Dendritic cell treated with granulocyte-macrophage colony-stimulating factor and Interleukin-4, amounts not matched to agents 40 ng/mL and 50 ng/mL, for 4 days (primary cell): ENCODE measurements at regions not wholly inside any gene's neighbourhood (a gene's known extent, or its start where the extent isn't known, plus 50 kb on each side); places are given as distances from the start of the nearest gene placed in this dataset.

Source experiments
- H3K27ac Mint-ChIP-seq: one replicate; pipeline ENCODE4 v1.8.0; 2022; ENCODE audit warnings: mild to moderate bottlenecking, mixed read lengths
- H3K27me3 Mint-ChIP-seq: one replicate; pipeline ENCODE4 v1.8.0; 2022; ENCODE audit warnings: mild to moderate bottlenecking, mixed read lengths
- H3K36me3 Mint-ChIP-seq: one replicate; pipeline ENCODE4 v1.8.0; 2022; ENCODE audit warnings: low read depth, mixed read lengths
- H3K4me1 Mint-ChIP-seq: one replicate; pipeline ENCODE4 v1.8.0; 2022; ENCODE audit warnings: low read depth, mixed read lengths
- H3K4me3 Mint-ChIP-seq: one replicate; pipeline ENCODE4 v1.8.0; 2022; ENCODE audit warnings: mild to moderate bottlenecking, moderate library complexity, mixed read lengths
- H3K9me3 Mint-ChIP-seq: one replicate; pipeline ENCODE4 v1.8.0; 2022; ENCODE audit warnings: mixed read lengths
- intact Hi-C: fragments of 100-400 bp; cut with micrococcal nuclease; formaldehyde crosslinking; loops from one replicate; pipeline ENCODE4 v1.15.0; 2022

GRCh38 chr13:111945086-111945485 is 121.9 kb upstream of the SOX1 start:
- no peaks in the 10 kb centered on the region for H3K36me3 Mint-ChIP-seq
- H3K27ac Mint-ChIP-seq, result no peak overlapping the region
- H3K27me3 Mint-ChIP-seq, result no peaks in the 10 kb centered on the region
- H3K4me1 Mint-ChIP-seq, result no peaks in the 10 kb centered on the region
- intact Hi-C loops, result no loop called here
- H3K4me3 Mint-ChIP-seq, result no peak overlapping the region
- peaks cover 8% of the 10 kb centered on the region for H3K9me3 Mint-ChIP-seq

GRCh38 chr13:111946214-111946613 is 120.7 kb upstream of the SOX1 start:
- intact Hi-C loops, result no loop called here
- no peak overlapping the region for H3K27ac Mint-ChIP-seq
- H3K4me1 Mint-ChIP-seq, result no peaks in the 10 kb centered on the region
- H3K27me3 Mint-ChIP-seq, result no peaks in the 10 kb centered on the region
- no peaks in the 10 kb centered on the region for H3K36me3 Mint-ChIP-seq
- H3K9me3 Mint-ChIP-seq, result peaks cover 18% of the 10 kb centered on the region
- no peak overlapping the region for H3K4me3 Mint-ChIP-seq

- Mint-ChIP-seq H3K4me3 (no peak overlapping the region), H3K4me1 (no peaks in the 10 kb centered on the region), H3K9me3 (peaks cover 28% of the 10 kb centered on the region), H3K27ac (no peak overlapping the region), H3K27me3 (no peaks in the 10 kb centered on the region), H3K36me3 (no peaks in the 10 kb centered on the region)
- intact Hi-C loops, result no loop called here
These were observed 119.7 kb upstream of the SOX1 start for GRCh38 chr13:111947026-111947810.

- Mint-ChIP-seq H3K27ac (no peak overlapping the region), H3K4me3 (no peak overlapping the region), H3K4me1 (no peaks in the 10 kb centered on the region), H3K9me3 (peaks cover 34% of the 10 kb centered on the region), H3K27me3 (no peaks in the 10 kb centered on the region), H3K36me3 (no peaks in the 10 kb centered on the region)
- intact Hi-C loops, result no loop called here
These were observed 119.1 kb upstream of the SOX1 start for GRCh38 chr13:111947876-111948275.

- H3K4me1 Mint-ChIP-seq, result no peaks in the 10 kb centered on the region
- peaks cover 38% of the 10 kb centered on the region for H3K9me3 Mint-ChIP-seq
- intact Hi-C loops, result no loop called here
- no peak overlapping the region for H3K4me3 Mint-ChIP-seq
- no peak overlapping the region for H3K27ac Mint-ChIP-seq
- no peaks in the 10 kb centered on the region for H3K27me3 Mint-ChIP-seq
- H3K36me3 Mint-ChIP-seq, result no peaks in the 10 kb centered on the region
These were observed 118.7 kb upstream of the SOX1 start for GRCh38 chr13:111948281-111948680.

- intact Hi-C loops, result no loop called here
- Mint-ChIP-seq H3K27me3 (no peaks in the 10 kb centered on the region), H3K9me3 (peaks cover 44% of the 10 kb centered on the region), H3K4me1 (no peaks in the 10 kb centered on the region), H3K27ac (no peak overlapping the region), H3K36me3 (no peaks in the 10 kb centered on the region), H3K4me3 (no peak overlapping the region)
These were observed 118.1 kb upstream of the SOX1 start for GRCh38 chr13:111948811-111949210.

- H3K4me1 Mint-ChIP-seq, result no peaks in the 10 kb centered on the region
These were observed 117.6 kb upstream of the SOX1 start for GRCh38 chr13:111949311-111949710.

GRCh38 chr13:111950697-111951096 is 116.3 kb upstream of the SOX1 start:
- no peaks in the 10 kb centered on the region for H3K4me1 Mint-ChIP-seq

More at GRCh38 chr13:111949311-111949710, 117.6 kb upstream of the SOX1 start:
- Mint-ChIP-seq H3K27me3 (no peaks in the 10 kb centered on the region), H3K36me3 (no peaks in the 10 kb centered on the region), H3K27ac (no peak overlapping the region), H3K9me3 (peaks cover 49% of the 10 kb centered on the region), H3K4me3 (no peak overlapping the region)
- intact Hi-C loops, result no loop called here

GRCh38 chr13:111952032-111952431 is 114.9 kb upstream of the SOX1 start:
- intact Hi-C loops, result no loop called here
- H3K27me3 Mint-ChIP-seq, result no peaks in the 10 kb centered on the region
- peaks cover 58% of the 10 kb centered on the region for H3K9me3 Mint-ChIP-seq
- no peak overlapping the region for H3K27ac Mint-ChIP-seq
- H3K36me3 Mint-ChIP-seq, result no peaks in the 10 kb centered on the region
- H3K4me3 Mint-ChIP-seq, result no peak overlapping the region
- no peaks in the 10 kb centered on the region for H3K4me1 Mint-ChIP-seq

More at GRCh38 chr13:111950697-111951096, 116.3 kb upstream of the SOX1 start:
- intact Hi-C loops, result no loop called here
- Mint-ChIP-seq H3K4me3 (no peak overlapping the region), H3K9me3 (peaks cover 58% of the 10 kb centered on the region), H3K27me3 (no peaks in the 10 kb centered on the region), H3K27ac (no peak overlapping the region), H3K36me3 (no peaks in the 10 kb centered on the region)

- no peaks in the 10 kb centered on the region for H3K36me3 Mint-ChIP-seq
- intact Hi-C loops, result no loop called here
- H3K4me3 Mint-ChIP-seq, result no peak overlapping the region
- H3K4me1 Mint-ChIP-seq, result no peaks in the 10 kb centered on the region
- H3K27ac Mint-ChIP-seq, result no peak overlapping the region
- H3K9me3 Mint-ChIP-seq, result peaks cover 58% of the 10 kb centered on the region
- no peaks in the 10 kb centered on the region for H3K27me3 Mint-ChIP-seq
These were observed 114.1 kb upstream of the SOX1 start for GRCh38 chr13:111952814-111953213.

GRCh38 chr13:111953546-111954178 is 113.3 kb upstream of the SOX1 start:
- Mint-ChIP-seq H3K4me3 (no peak overlapping the region), H3K27me3 (no peaks in the 10 kb centered on the region), H3K27ac (no peak overlapping the region), H3K9me3 (peaks cover 58% of the 10 kb centered on the region), H3K36me3 (no peaks in the 10 kb centered on the region), H3K4me1 (no peaks in the 10 kb centered on the region)
- intact Hi-C loops, result no loop called here

GRCh38 chr13:111954661-111955411 is 112.1 kb upstream of the SOX1 start:
- Mint-ChIP-seq H3K9me3 (peaks cover 52% of the 10 kb centered on the region), H3K27me3 (no peaks in the 10 kb centered on the region), H3K4me1 (no peaks in the 10 kb centered on the region), H3K27ac (no peak overlapping the region), H3K36me3 (no peaks in the 10 kb centered on the region), H3K4me3 (no peak overlapping the region)
- intact Hi-C loops, result no loop called here

GRCh38 chr13:111955412-111956065 is 111.4 kb upstream of the SOX1 start:
- Mint-ChIP-seq H3K9me3 (peaks cover 47% of the 10 kb centered on the region), H3K4me3 (no peak overlapping the region), H3K36me3 (no peaks in the 10 kb centered on the region), H3K27ac (no peak overlapping the region), H3K4me1 (no peaks in the 10 kb centered on the region), H3K27me3 (no peaks in the 10 kb centered on the region)
- intact Hi-C loops, result no loop called here
